Natural killer cell (primary cell): ENCODE measurements at regions not wholly inside any gene's neighbourhood (a gene's known extent, or its start where the extent isn't known, plus 50 kb on each side); places are given as distances from the start of the nearest gene placed in this dataset.

Source experiments
- ATAC-seq, 3 donors: fragments of 150-1000 bp in 2 of 3; fragments of 200-7000 bp in 1 of 3; cut with Tn5 transposase; 1 replicate in 1 of 3; 2 replicates in 2 of 3; pipeline ENCODE4 v1.10.0; 2021; ENCODE audit warnings: mild to moderate bottlenecking in 2 of 3, moderate library complexity in 2 of 3
- DNase-seq, 2 donors: peaks; one replicate each; pipeline versions ENCODE4 v3.0.0 to v3.0.0-alpha.2; 2013 to 2021; ENCODE audit warnings: mixed read lengths in 1 of 2
- H3K27ac ChIP-seq: one replicate; pipeline ENCODE4 v1.5.1; 2013; ENCODE audit warnings: mild to moderate bottlenecking, low read length
- H3K27me3 ChIP-seq: one replicate; pipeline ENCODE4 v1.6.1; 2013; ENCODE audit warnings: low read length; ENCODE audit not compliant: control insufficient read depth, insufficient read depth
- H3K36me3 ChIP-seq: one replicate; pipeline ENCODE4 v1.6.1; 2013; ENCODE audit warnings: low read length; ENCODE audit not compliant: control insufficient read depth, insufficient read depth
- H3K4me1 ChIP-seq: one replicate; pipeline ENCODE4 v1.6.1; 2013; ENCODE audit warnings: low read length; ENCODE audit not compliant: control insufficient read depth, insufficient read depth
- H3K4me3 ChIP-seq: one replicate; pipeline ENCODE4 v1.5.1; 2013; ENCODE audit warnings: low read length
- H3K9me3 ChIP-seq: one replicate; pipeline ENCODE4 v1.6.1; 2013; ENCODE audit warnings: low read length; ENCODE audit not compliant: control insufficient read depth, insufficient read depth
- H3K27ac Mint-ChIP-seq, 2 donors: one replicate each; pipeline ENCODE4 v1.8.0; 2022; ENCODE audit warnings: mild to moderate bottlenecking in 2 of 2, mixed read lengths in 2 of 2, moderate library complexity in 1 of 2
- H3K27me3 Mint-ChIP-seq, 2 donors: one replicate each; pipeline ENCODE4 v1.8.0; 2022; ENCODE audit warnings: low read depth in 2 of 2, mixed read lengths in 2 of 2
- H3K36me3 Mint-ChIP-seq: one replicate; pipeline ENCODE4 v1.8.0; 2022; ENCODE audit warnings: mixed read lengths
- H3K4me1 Mint-ChIP-seq, 2 donors: one replicate each; pipeline ENCODE4 v1.8.0; 2022; ENCODE audit warnings: mixed read lengths in 2 of 2
- H3K4me3 Mint-ChIP-seq: one replicate; pipeline ENCODE4 v1.8.0; 2022; ENCODE audit warnings: mild to moderate bottlenecking, moderate library complexity, mixed read lengths
- H3K9me3 Mint-ChIP-seq, 2 donors: one replicate each; pipeline ENCODE4 v1.8.0; 2022; ENCODE audit warnings: mixed read lengths in 2 of 2
- CTCF ChIP-seq: fragments of 200-600 bp; IDR thresholded peaks from one replicate; pipeline ENCODE4 v1.8.0; 2022; ENCODE audit warnings: antibody characterized with exemption
- WGBS: methylation state at CpG from one replicate; pipeline ENCODE4 v1.1.7; 2013; ENCODE audit warnings: missing lambda C conversion rate; ENCODE audit not compliant: insufficient coverage; 5-methylcytosine and 5-hydroxymethylcytosine counted together
- intact Hi-C: fragments of 100-400 bp; cut with micrococcal nuclease; formaldehyde crosslinking; loops from one replicate; pipeline ENCODE4 v1.14.2; 2022

DNA sequence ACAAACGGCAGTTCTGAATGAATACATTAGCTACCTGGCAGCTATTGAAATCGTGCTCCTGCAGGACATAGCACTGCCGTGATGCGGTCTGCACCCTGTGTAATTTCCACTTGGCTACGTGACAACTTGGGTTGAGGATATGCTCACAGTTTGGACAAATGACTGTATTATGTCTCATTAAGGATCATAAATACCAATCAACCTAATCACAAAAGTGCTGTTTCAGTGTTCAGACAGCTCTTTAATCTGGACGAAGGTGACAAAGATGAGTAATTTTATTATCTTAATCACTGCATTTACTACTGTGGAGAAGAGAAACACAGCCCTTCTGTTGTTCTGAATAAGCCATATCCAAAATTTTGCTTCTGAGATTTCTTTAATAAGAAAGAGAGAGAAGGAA, 210.8 kb upstream of the PFKP start:
- no peak overlapping the region for H3K27ac Mint-ChIP-seq
- ATAC-seq (no peak), DNase-seq (no peak)
- Histone ChIP-seq H3K4me1 (no peaks in the 10 kb centered on the region), H3K27ac (no peak overlapping the region), H3K4me3 (no peak overlapping the region), H3K9me3 (no peaks in the 10 kb centered on the region), H3K27me3 (peaks cover 2% of the 10 kb centered on the region), H3K36me3 (no peaks in the 10 kb centered on the region)
- peaks cover 19 to 40% of the 10 kb centered on the region in 2 donors for H3K27me3 Mint-ChIP-seq
- TF ChIP-seq CTCF, result no peak
- intact Hi-C loops, result no loop called here
- H3K9me3 Mint-ChIP-seq, result no peaks in the 10 kb centered on the region
- WGBS, result 70% methylated on average over 5 of the region's 6 CpGs
- no peak overlapping the region for H3K4me3 Mint-ChIP-seq
- no peaks in the 10 kb centered on the region for H3K4me1 Mint-ChIP-seq
- H3K36me3 Mint-ChIP-seq, result no peaks in the 10 kb centered on the region

DNA sequence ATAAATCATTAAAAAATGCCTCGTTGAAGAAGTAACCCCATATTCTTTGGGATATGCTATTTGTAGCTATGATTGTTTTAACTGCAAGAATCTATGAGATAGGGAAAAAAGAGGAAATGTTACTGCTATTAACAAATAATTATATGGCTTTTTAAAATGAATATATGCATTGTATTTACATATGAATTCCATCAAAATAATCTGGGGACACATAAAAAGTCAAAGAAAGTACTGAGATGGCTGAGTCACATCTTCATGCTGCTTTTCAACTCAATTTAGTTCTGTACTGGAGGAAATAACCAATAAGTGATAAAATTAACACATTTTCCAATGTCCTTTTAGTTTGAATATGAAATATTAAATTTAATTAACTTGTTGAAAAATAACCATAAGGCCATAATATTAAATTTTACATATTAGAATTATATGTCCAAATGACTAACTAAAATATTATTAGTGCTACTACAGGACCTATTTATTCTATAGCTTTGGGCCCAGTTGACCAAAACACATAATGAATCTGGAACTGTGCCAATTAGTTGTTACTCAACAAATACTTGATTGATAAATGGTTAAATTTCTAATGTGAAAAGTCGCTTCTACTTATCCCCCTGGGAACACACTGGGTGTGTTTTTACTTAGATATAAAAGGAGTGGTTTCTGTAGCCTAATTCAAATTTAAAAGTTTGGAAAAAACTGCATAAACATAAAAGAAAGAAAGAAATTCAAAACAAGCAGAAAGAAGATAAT, 214.6 kb upstream of the PFKP start:
- DNase-seq (no peak), ATAC-seq (no peak)
- Histone ChIP-seq H3K4me3 (no peak overlapping the region), H3K9me3 (no peaks in the 10 kb centered on the region), H3K27me3 (peaks cover 2% of the 10 kb centered on the region), H3K4me1 (no peaks in the 10 kb centered on the region), H3K36me3 (no peaks in the 10 kb centered on the region), H3K27ac (no peak overlapping the region)
- intact Hi-C loops, result no loop called here
- no peak overlapping the region for H3K27ac Mint-ChIP-seq
- H3K4me3 Mint-ChIP-seq, result no peak overlapping the region
- H3K36me3 Mint-ChIP-seq, result no peaks in the 10 kb centered on the region
- H3K4me1 Mint-ChIP-seq, result no peaks in the 10 kb centered on the region
- 80% methylated on average over 2 of the region's 2 CpGs for WGBS
- TF ChIP-seq CTCF, result no peak
- H3K9me3 Mint-ChIP-seq, result no peaks in the 10 kb centered on the region
- peaks cover 14 to 40% of the 10 kb centered on the region in 2 donors for H3K27me3 Mint-ChIP-seq

DNA sequence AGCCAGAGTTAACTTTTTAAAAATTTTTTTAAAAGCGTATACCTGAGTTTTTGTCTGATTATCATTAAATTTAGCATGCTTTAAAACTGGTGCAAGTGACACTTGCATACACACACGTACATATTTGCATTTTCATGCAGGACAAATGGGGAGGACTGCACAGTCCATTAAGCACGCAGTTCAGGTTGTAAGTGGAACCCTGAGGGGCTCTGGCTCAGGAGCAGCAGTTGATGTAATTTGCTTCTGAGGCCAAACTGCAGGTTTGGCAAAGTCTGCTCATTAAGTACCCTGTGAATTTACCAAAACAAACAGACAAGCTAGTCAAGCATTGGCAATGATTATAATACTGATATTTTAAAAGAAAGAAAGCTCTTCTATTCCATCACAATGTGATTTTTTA, 215.8 kb upstream of the PFKP start:
- no peaks in the 10 kb centered on the region for H3K36me3 ChIP-seq
- H3K9me3 ChIP-seq, result no peaks in the 10 kb centered on the region
- no peak overlapping the region for H3K4me3 ChIP-seq
- intact Hi-C loops, result no loop called here
- WGBS, result 69% methylated on average over 3 of the region's 3 CpGs
- no peak overlapping the region for H3K27ac ChIP-seq
- ATAC-seq (no peak), DNase-seq (no peak)
- H3K4me1 Mint-ChIP-seq, result no peaks in the 10 kb centered on the region
- H3K36me3 Mint-ChIP-seq, result no peaks in the 10 kb centered on the region
- no peak overlapping the region for H3K27ac Mint-ChIP-seq
- no peaks in the 10 kb centered on the region for H3K4me1 ChIP-seq
- H3K27me3 ChIP-seq, result peaks cover 2% of the 10 kb centered on the region
- no peak overlapping the region for H3K4me3 Mint-ChIP-seq
- H3K27me3 Mint-ChIP-seq, result peaks cover 10 to 40% of the 10 kb centered on the region in 2 donors
- no peaks in the 10 kb centered on the region for H3K9me3 Mint-ChIP-seq
- TF ChIP-seq CTCF, result no peak

DNA sequence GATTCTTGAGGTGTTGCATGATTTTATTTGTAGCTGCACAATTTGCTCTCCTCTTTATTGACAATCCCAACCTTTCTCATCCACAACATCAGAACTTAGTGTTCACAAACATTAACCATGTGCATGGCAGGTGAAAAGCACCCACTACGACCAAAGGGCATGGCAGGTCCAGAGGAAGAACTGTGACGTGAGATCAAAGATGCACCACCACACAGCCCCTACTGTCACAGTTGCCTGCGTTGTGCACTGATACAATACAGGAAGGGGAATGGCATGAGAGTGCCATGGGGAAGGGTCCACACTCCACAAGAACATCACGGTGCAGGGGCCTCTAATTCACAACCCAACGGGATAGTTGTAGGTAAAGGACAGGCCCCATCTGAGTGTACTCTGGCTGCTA, 217.1 kb upstream of the PFKP start:
- intact Hi-C loops, result no loop called here
- Mint-ChIP-seq H3K4me3 (no peak overlapping the region), H3K9me3 (no peaks in the 10 kb centered on the region), H3K4me1 (no peaks in the 10 kb centered on the region), H3K27me3 (peaks cover 10 to 30% of the 10 kb centered on the region in 2 donors), H3K36me3 (no peaks in the 10 kb centered on the region), H3K27ac (no peak overlapping the region)
- H3K27ac ChIP-seq, result no peak overlapping the region
- no peaks in the 10 kb centered on the region for H3K4me1 ChIP-seq
- no peak for TF ChIP-seq CTCF
- H3K36me3 ChIP-seq, result no peaks in the 10 kb centered on the region
- 92% methylated on average over 5 of the region's 5 CpGs for WGBS
- DNase-seq (no peak), ATAC-seq (no peak)
- H3K4me3 ChIP-seq, result no peak overlapping the region
- peaks cover 2% of the 10 kb centered on the region for H3K27me3 ChIP-seq
- no peaks in the 10 kb centered on the region for H3K9me3 ChIP-seq
